ENCODE measurements at regions not wholly inside any gene's neighbourhood (a gene's known extent, or its start where the extent isn't known, plus 50 kb on each side); places are given as distances from the start of the nearest gene placed in this dataset.
"Not testable (repeated sequence)": the region's sequence is repeated elsewhere in the genome, so short reads cannot be mapped to it uniquely, and the experiment has no call there.

DNA sequence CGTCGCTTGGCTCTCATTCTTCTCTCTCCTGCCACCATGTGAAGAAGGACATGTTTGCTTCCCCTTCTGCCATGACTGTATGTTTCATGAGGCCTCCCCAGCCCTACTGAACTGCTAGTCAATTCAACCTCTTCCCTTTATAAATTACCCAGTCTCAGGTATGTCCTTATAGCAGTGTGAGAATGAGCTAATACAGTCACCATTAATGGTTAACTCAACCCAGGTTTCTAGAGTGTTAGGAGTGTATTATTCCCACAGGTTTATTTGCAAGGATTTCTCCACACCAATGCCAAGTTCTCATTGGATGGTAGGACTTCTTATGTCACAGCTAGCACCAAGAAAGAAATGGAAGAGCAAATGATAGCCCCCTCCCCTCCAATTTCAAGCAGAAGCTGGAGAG, 71.9 kb downstream of the DYNAP start:
- no peak for DNase-seq

GRCh38 chr18:54669701-54670100, 78.7 kb downstream of the DYNAP start:
- not testable (repeated sequence) for DNase-seq

DNA sequence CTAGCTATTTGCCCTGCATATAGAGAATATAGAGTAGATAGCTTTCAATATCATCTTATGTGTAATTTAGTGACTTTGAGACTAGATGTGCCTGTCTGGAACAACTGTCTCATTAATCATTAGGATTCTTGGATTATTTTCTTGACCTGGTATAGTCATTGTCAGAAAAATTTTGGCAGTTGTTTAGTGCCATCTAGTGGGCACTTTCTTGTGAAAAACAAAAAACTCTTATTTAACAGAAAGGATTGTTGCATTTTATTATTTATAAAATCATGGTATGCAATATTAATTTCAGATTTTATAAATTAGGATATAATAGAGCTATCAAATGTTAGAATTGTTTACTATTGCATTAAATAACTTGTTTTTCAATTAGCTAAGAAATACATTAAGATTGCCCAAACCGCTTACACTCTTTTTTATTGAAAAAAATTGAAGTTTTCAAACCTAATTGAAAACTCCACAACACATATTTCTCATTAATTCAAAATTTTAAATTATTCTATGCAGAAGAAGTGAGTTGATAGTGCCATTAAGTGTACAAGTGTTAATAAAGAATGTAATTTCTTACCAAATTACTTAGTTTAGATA, 80.3 kb downstream of the DYNAP start:
- peak in 1 of 2 experiments; percentile 17 for DNase-seq

DNA sequence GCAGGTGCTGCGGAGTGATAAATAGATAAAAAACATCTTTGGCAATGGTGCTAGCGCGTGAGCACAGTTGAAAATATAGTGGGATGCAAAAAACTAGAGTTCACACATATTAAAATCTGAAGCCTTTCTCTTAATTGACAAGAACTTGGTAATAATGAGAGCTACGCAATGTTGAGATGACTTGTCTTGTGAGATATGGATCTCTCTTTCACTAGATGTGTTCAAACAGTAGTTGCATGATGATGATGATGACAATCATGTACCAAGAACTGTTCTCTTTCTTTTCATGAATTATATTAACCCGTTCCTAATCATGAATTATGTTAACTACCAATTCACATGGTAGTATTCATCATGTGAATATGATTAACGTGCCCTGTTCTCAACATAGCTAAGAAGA, 81.1 kb downstream of the DYNAP start:
- no peak for DNase-seq

DNA sequence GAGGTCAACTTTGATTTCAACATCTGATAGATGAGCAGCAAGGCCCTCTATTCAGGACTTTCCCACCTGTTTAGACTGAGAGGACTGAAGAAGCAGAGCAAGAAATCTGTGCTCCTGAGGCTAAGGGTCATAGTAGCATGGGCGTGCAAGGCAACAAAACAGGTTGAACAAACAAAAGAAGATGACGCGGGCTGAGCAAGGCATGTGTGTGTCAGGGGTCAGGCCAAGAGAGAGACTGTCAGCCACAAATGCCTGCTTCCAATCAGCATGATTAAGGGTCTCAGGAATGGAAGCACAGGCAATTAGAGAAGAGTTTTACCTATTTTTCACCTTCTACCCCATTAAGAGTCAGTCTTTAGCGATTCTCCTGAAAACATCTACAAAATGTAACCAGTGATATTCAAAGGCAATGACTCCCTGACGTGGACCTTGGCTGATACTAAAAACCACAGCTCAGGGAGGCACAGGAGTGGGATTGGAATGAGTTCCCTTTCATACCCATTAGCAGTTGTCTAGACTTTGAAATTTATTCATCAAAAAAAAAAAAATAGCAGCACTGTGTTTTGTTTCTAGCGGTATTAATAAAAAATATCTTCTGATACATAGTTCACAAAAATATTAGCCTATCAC, 81.9 kb downstream of the DYNAP start:
- no peak for DNase-seq

- DNase-seq = no peak
These were observed 82.9 kb downstream of the DYNAP start for GRCh38 chr18:54673936-54674335.

DNA sequence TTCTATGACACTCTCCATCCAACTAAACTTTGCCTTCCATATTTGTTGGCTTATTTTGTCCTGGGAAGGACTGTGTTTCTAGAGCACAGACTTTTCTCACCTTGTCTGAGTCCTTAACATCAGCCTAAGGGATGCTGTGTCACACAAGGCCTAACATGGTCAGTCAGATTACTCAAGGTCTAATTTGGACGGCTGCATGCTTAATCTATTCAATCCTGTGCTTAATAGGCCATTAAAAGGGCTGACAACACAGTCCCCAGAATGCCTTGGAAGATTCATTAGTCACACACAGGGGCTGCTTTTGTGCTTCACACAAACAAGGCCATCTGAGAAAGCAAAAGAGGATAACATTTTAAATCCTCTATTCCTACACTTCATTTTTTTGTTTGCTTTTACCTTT, 84.0 kb downstream of the DYNAP start:
- no peak for DNase-seq

GRCh38 chr18:54679318-54680149, 88.5 kb downstream of the DYNAP start:
- DNase-seq = peak; percentile 26 to 32

GRCh38 chr18:54684784-54685183, 93.7 kb downstream of the DYNAP start:
- peak in 1 of 2 experiments; percentile 5 for DNase-seq

GRCh38 chr18:54689319-54689718, 98.3 kb downstream of the DYNAP start:
- DNase-seq = no peak

- DNase-seq = no peak
These were observed 99.2 kb downstream of the DYNAP start for GRCh38 chr18:54690198-54690597.

GRCh38 chr18:54692463-54692862, 101.4 kb downstream of the DYNAP start:
- DNase-seq = no peak

- no peak for DNase-seq
These were observed 105.7 kb downstream of the DYNAP start for GRCh38 chr18:54696616-54697293.

- no peak for DNase-seq
These were observed 109.5 kb downstream of the DYNAP start for GRCh38 chr18:54700580-54700979.

GRCh38 chr18:54702686-54703085, 111.6 kb downstream of the DYNAP start:
- DNase-seq = no peak

DNA sequence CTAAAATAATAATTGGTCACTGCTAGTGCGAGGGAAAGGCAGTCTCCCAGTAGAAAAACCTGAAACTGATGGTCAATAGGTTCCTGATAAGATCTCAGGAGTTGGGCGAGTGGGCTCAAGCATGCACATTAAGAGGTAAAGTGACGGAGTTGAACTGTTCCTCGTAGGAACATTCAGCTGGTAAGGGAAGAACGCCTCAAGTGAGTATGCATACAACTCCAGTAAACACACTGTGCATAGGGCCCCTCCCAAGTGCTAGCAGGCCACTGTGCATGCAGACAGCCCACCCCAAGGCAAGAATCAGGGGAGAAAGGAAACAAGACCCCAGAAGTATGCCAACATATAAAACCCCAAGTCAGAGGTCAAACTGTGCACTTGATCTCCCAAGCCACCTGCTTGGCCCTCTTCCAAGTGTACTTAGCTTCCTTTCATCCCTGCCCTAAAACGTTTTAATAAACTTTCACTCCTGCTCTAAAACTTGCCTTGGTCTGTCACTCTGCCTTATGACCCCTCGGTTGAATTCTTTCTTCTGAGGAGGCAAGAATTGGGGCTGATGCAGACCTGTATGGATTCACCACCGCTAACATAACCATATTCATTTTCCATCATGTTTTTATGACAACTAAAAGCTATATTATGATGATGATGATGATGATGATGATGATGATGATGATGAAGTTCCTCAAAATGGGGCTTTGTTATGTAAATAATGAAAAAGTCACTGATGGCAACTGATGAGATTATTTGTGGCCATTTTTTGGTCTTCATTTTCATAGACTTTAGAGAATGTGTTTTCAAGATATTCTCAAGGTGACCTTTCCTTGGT, 118.0 kb upstream of the RAB27B start:
- DNase-seq = no peak

- DNase-seq = no peak
These were observed 117.4 kb upstream of the RAB27B start for GRCh38 chr18:54710900-54711281.

DNA sequence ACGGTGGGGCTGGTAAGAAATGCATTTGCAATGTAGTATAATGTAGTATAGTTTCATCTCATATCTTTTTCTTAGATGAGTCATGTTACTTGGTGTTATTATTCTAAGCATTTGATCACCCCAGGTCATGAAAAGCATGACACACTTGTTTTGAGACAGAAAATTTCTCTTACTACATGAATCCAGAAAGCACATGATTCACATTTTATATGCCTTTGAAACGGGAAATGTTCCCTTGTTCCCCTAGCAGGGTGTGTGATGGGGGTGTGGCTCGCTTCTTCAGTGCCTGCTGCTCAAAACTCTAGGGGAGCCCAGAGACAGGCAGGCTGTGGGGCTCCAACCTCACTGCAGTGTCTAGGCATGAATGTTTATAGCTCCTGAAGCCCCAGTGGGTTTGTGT, 116.0 kb upstream of the RAB27B start:
- DNase-seq = no peak

- DNase-seq = no peak
These were observed 115.5 kb upstream of the RAB27B start for GRCh38 chr18:54712758-54713157.

- no peak for DNase-seq
These were observed 114.9 kb upstream of the RAB27B start for GRCh38 chr18:54713386-54713785.

DNA sequence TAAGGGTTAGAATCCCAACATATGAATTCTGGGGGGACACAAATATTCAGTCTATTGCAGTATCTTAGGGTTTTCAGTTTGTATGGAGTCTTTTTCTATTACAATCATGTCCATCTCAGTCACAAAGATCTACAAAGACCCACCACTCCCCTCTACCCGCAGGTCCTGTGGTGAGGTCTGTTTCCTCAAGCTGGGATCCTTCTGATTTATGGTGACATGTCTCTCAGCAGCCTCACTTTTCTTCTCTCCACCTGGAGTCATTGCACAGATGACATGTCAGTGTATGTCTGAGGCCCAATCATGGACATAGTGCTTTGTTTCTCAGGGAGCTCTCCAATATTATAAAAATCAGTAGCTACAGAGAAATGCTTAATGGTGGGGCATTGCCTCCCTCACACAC, 113.4 kb upstream of the RAB27B start:
- no peak for DNase-seq

DNA sequence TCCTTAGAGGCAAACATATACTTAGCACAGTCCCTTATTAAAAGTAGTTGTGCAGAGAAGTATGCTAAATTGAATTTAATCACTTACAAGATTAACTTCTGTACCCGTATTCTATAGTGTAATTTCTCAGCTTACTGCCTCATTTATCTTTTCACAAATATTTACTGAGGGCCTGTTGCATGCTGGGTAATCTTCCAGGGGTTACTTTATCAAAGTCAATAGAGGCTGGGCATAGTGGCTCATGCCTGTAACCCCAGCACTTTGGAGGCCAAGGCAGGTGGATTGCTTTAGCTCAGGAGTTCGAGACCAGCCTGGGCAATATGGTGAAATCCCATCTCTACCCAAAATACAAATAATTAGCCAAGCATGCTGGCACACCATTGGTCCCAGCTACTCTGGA, 111.7 kb upstream of the RAB27B start:
- DNase-seq = no peak
